ENCODE measurements at regions not wholly inside any gene's neighbourhood (a gene's known extent, or its start where the extent isn't known, plus 50 kb on each side); places are given as distances from the start of the nearest gene placed in this dataset.

DNA sequence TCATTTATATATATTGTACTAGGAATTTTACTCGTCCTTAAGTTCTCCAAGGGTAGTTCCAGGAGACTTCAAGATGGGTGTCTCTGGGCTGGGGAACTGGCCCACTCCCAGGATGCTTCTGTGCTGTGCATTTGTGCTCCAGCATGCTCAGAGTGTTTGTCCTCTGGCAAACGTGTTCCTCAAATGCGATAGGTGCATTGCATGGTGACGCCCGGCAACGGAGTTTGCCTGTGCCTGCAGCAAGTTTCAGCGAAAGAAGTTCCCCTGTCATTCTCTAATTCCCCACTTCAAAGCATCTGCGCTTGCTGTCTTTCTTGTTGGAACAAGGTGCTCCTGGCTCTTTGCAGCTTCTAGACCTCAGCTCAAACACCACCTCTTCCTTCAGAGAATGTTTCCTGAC lies 465.1 kb downstream of the GALR1 start:
- TF ChIP-seq TAF1 (IDR thresholded peaks at IDR 0.05; ENCODE audit: borderline replicate concordance, insufficient read depth, low read length): no peak
- TF ChIP-seq, protein P1, sequence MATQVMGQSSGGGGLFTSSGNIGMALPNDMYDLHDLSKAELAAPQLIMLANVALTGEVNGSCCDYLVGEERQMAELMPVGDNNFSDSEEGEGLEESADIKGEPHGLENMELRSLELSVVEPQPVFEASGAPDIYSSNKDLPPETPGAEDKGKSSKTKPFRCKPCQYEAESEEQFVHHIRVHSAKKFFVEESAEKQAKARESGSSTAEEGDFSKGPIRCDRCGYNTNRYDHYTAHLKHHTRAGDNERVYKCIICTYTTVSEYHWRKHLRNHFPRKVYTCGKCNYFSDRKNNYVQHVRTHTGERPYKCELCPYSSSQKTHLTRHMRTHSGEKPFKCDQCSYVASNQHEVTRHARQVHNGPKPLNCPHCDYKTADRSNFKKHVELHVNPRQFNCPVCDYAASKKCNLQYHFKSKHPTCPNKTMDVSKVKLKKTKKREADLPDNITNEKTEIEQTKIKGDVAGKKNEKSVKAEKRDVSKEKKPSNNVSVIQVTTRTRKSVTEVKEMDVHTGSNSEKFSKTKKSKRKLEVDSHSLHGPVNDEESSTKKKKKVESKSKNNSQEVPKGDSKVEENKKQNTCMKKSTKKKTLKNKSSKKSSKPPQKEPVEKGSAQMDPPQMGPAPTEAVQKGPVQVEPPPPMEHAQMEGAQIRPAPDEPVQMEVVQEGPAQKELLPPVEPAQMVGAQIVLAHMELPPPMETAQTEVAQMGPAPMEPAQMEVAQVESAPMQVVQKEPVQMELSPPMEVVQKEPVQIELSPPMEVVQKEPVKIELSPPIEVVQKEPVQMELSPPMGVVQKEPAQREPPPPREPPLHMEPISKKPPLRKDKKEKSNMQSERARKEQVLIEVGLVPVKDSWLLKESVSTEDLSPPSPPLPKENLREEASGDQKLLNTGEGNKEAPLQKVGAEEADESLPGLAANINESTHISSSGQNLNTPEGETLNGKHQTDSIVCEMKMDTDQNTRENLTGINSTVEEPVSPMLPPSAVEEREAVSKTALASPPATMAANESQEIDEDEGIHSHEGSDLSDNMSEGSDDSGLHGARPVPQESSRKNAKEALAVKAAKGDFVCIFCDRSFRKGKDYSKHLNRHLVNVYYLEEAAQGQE (IDR thresholded peaks at IDR 0.05; ENCODE audit: insufficient read depth in 1 of 2, low read depth in 2 of 2, low read length in 2 of 2): no peak
- TF ChIP-seq POLR2AphosphoS5 (IDR thresholded peaks at IDR 0.05; ENCODE audit: low read depth, low read length): no peak
